ENCODE measurements at regions not wholly inside any gene's neighbourhood (a gene's known extent, or its start where the extent isn't known, plus 50 kb on each side); places are given as distances from the start of the nearest gene placed in this dataset.

GRCh38 chr13:89790696-89791095 lies 1556.8 kb upstream of the MIR17HG start:
- Histone ChIP-seq H3K9me2 (ENCODE audit: insufficient read depth) (no peaks in the 10 kb centered on the region), H3K4me2 (no peak overlapping the region), H4K20me1 (ENCODE audit: insufficient read depth) (no peaks in the 10 kb centered on the region), H3K79me2 (ENCODE audit: low read depth) (no peaks in the 10 kb centered on the region), H3K36me3 (ENCODE audit: low read depth) (no peaks in the 10 kb centered on the region), H3F3A (ENCODE audit: insufficient read depth, low read depth) (no peaks in the 10 kb centered on the region), H3K27me3 (ENCODE audit: insufficient read depth, low read depth) (no peaks in the 10 kb centered on the region), H3K4me1 (replicated peaks; ENCODE audit: insufficient read depth) (no peaks in the 10 kb centered on the region), H3K9me3 (ENCODE audit: insufficient read depth, low read depth) (no peaks in the 10 kb centered on the region), H2AFZ (no peak overlapping the region), H3K4me3 (no peak overlapping the region), H3K27ac (no peak overlapping the region)
- TF ChIP-seq, protein P1, sequence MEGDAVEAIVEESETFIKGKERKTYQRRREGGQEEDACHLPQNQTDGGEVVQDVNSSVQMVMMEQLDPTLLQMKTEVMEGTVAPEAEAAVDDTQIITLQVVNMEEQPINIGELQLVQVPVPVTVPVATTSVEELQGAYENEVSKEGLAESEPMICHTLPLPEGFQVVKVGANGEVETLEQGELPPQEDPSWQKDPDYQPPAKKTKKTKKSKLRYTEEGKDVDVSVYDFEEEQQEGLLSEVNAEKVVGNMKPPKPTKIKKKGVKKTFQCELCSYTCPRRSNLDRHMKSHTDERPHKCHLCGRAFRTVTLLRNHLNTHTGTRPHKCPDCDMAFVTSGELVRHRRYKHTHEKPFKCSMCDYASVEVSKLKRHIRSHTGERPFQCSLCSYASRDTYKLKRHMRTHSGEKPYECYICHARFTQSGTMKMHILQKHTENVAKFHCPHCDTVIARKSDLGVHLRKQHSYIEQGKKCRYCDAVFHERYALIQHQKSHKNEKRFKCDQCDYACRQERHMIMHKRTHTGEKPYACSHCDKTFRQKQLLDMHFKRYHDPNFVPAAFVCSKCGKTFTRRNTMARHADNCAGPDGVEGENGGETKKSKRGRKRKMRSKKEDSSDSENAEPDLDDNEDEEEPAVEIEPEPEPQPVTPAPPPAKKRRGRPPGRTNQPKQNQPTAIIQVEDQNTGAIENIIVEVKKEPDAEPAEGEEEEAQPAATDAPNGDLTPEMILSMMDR (conservative IDR thresholded peaks at IDR 0.05) = no peak
- DNase-seq = no peak
- ChIA-PET CTCF (no interaction called here), POLR2A (ENCODE audit: unreplicated experiment) (no interaction called here)
- intact Hi-C loops (cut with micrococcal nuclease; ENCODE audit: unreplicated experiment) = no loop called here
- no TSS peak for BruUV-seq (replicated peaks)

GRCh38 chr13:89791971-89792630 lies 1555.4 kb upstream of the MIR17HG start:
- Histone ChIP-seq H3K27me3 (ENCODE audit: insufficient read depth, low read depth) (no peaks in the 10 kb centered on the region), H3K9me2 (ENCODE audit: insufficient read depth) (no peaks in the 10 kb centered on the region), H3K27ac (no peak overlapping the region), H3K4me3 (no peak overlapping the region), H3K4me2 (no peak overlapping the region), H3K36me3 (ENCODE audit: low read depth) (no peaks in the 10 kb centered on the region), H2AFZ (no peak overlapping the region), H3K4me1 (replicated peaks; ENCODE audit: insufficient read depth) (no peaks in the 10 kb centered on the region), H3F3A (ENCODE audit: insufficient read depth, low read depth) (no peaks in the 10 kb centered on the region), H3K9me3 (ENCODE audit: insufficient read depth, low read depth) (no peaks in the 10 kb centered on the region), H4K20me1 (ENCODE audit: insufficient read depth) (no peaks in the 10 kb centered on the region), H3K79me2 (ENCODE audit: low read depth) (no peaks in the 10 kb centered on the region)
- DNase-seq = no peak
- BruUV-seq (replicated peaks) = no TSS peak
- POLR2A ChIA-PET (ENCODE audit: unreplicated experiment) = no interaction called here
- no peak for TF ChIP-seq EZH2 (IDR thresholded peaks at IDR 0.05; ENCODE audit: low read depth)
- TF ChIP-seq, protein P1 (conservative IDR thresholded peaks at IDR 0.05) = no peak
- intact Hi-C loops (cut with micrococcal nuclease; ENCODE audit: unreplicated experiment) = no loop called here
- CTCF ChIA-PET = no interaction called here

- no peak for DNase-seq
- ChIA-PET POLR2A (ENCODE audit: unreplicated experiment) (no interaction called here), CTCF (no interaction called here)
- BruUV-seq (replicated peaks) = no TSS peak
- no peaks in the 10 kb centered on the region for H4K20me1 ChIP-seq (ENCODE audit: insufficient read depth)
- TF ChIP-seq, protein P1 (conservative IDR thresholded peaks at IDR 0.05) = no peak
- no peak for TF ChIP-seq EZH2 (IDR thresholded peaks at IDR 0.05; ENCODE audit: low read depth)
- H3K36me3 ChIP-seq (ENCODE audit: low read depth) = no peaks in the 10 kb centered on the region
- H2AFZ ChIP-seq = peak overlapping the region; percentile 47; the same call in 1 of the 2 replicates
- H3K79me2 ChIP-seq (ENCODE audit: low read depth) = no peaks in the 10 kb centered on the region
- no peaks in the 10 kb centered on the region for H3K9me3 ChIP-seq (ENCODE audit: insufficient read depth, low read depth)
- no peaks in the 10 kb centered on the region for H3K4me1 ChIP-seq (replicated peaks; ENCODE audit: insufficient read depth)
- intact Hi-C loops (cut with micrococcal nuclease; ENCODE audit: unreplicated experiment) = no loop called here
- H3K9me2 ChIP-seq (ENCODE audit: insufficient read depth) = no peaks in the 10 kb centered on the region
- H3K27ac ChIP-seq = no peak overlapping the region
- H3K4me3 ChIP-seq = no peak overlapping the region
- H3F3A ChIP-seq (ENCODE audit: insufficient read depth, low read depth) = no peaks in the 10 kb centered on the region
- H3K4me2 ChIP-seq = peak overlapping the region; percentile 52
- no peaks in the 10 kb centered on the region for H3K27me3 ChIP-seq (ENCODE audit: insufficient read depth, low read depth)
Observed at GRCh38 chr13:89796196-89796595, 1551.3 kb upstream of the MIR17HG start.
